ENCODE measurements at regions not wholly inside any gene's neighbourhood (a gene's known extent, or its start where the extent isn't known, plus 50 kb on each side); places are given as distances from the start of the nearest gene placed in this dataset.
A peak's percentile ranks its signal among the peaks of the same experiment; 100 is the strongest.
"Not testable (repeated sequence)": the region's sequence is repeated elsewhere in the genome, so short reads cannot be mapped to it uniquely, and the experiment has no call there.

- no peak for DNase-seq
These were observed 52.9 kb upstream of the SEC14L1 start for GRCh38 chr17:77087650-77088454.

- peak; percentile 96 for DNase-seq
These were observed 52.2 kb upstream of the SEC14L1 start for GRCh38 chr17:77088455-77089123.

- no peak for DNase-seq
These were observed 51.7 kb upstream of the SEC14L1 start for GRCh38 chr17:77089124-77089490.

GRCh38 chr17:77089949-77090348 lies 50.8 kb upstream of the SEC14L1 start:
- DNase-seq, result not testable (repeated sequence)

- DNase-seq, result no peak
These were observed 50.3 kb upstream of the SEC14L1 start for GRCh38 chr17:77090476-77090875.
